ENCODE measurements at regions not wholly inside any gene's neighbourhood (a gene's known extent, or its start where the extent isn't known, plus 50 kb on each side); places are given as distances from the start of the nearest gene placed in this dataset.

DNA sequence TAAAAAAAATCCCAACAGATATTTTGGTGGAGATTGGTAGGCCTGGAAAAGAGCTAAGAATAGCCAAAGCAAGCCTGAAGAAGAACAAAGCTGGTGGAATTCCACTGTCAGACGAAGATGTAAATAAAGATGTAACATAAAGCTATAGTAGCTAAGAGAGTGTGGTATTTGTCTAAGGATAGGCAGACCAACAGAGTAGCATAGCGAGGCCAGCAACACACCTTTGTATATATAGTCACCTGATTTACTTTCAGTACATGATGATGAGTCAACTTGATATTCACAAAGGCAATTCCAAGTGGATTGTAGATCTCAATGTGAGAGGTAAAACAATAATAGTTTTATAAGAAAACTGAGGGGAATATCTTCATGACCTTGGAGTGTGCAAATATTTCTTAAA lies 53.6 kb upstream of the SYN2 start:
- ChIA-PET POLR2A (ENCODE audit: unreplicated experiment) (no interaction called here), CTCF (no interaction called here)
- Histone ChIP-seq H3K9me3 (ENCODE audit: insufficient read depth, low read depth) (no peaks in the 10 kb centered on the region), H3K79me2 (ENCODE audit: low read depth) (no peaks in the 10 kb centered on the region), H3K4me1 (replicated peaks; ENCODE audit: insufficient read depth) (no peaks in the 10 kb centered on the region), H3K4me3 (no peak overlapping the region), H3K36me3 (ENCODE audit: low read depth) (no peaks in the 10 kb centered on the region), H3K9me2 (ENCODE audit: insufficient read depth) (no peaks in the 10 kb centered on the region), H4K20me1 (ENCODE audit: insufficient read depth) (no peaks in the 10 kb centered on the region), H3K4me2 (no peak overlapping the region), H2AFZ (no peak overlapping the region), H3K27ac (no peak overlapping the region), H3K27me3 (ENCODE audit: insufficient read depth, low read depth) (peaks cover 80% of the 10 kb centered on the region), H3F3A (ENCODE audit: insufficient read depth, low read depth) (no peaks in the 10 kb centered on the region)
- intact Hi-C loops (cut with micrococcal nuclease; ENCODE audit: unreplicated experiment) = no loop called here
- DNase-seq = no peak
- BruUV-seq (replicated peaks) = no TSS peak
- TF ChIP-seq, protein P1, sequence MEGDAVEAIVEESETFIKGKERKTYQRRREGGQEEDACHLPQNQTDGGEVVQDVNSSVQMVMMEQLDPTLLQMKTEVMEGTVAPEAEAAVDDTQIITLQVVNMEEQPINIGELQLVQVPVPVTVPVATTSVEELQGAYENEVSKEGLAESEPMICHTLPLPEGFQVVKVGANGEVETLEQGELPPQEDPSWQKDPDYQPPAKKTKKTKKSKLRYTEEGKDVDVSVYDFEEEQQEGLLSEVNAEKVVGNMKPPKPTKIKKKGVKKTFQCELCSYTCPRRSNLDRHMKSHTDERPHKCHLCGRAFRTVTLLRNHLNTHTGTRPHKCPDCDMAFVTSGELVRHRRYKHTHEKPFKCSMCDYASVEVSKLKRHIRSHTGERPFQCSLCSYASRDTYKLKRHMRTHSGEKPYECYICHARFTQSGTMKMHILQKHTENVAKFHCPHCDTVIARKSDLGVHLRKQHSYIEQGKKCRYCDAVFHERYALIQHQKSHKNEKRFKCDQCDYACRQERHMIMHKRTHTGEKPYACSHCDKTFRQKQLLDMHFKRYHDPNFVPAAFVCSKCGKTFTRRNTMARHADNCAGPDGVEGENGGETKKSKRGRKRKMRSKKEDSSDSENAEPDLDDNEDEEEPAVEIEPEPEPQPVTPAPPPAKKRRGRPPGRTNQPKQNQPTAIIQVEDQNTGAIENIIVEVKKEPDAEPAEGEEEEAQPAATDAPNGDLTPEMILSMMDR (conservative IDR thresholded peaks at IDR 0.05) = no peak
- no peak for TF ChIP-seq EZH2 (IDR thresholded peaks at IDR 0.05; ENCODE audit: low read depth)

DNA sequence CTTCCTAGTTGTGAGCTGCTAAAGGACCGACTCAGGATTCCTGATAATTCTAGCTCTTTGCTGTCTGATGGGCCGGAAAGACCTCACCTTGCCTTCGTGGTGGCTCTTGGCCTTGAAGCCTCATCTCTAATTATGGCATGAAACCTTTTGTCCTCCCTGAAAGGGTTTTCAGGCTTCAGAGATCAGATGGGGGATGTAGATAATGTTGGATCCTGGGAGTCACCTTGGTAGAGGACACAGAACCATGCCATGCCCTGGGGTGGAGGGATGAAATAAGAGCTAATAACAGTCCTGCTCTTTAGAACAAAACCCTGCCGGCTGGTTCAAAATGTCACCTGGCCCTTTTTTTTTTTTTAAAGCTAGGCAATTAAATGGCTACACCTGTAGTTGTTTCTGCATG lies 50.8 kb upstream of the SYN2 start:
- no peak for TF ChIP-seq EZH2 (IDR thresholded peaks at IDR 0.05; ENCODE audit: low read depth)
- TF ChIP-seq, protein P1 (conservative IDR thresholded peaks at IDR 0.05) = no peak
- H3K9me2 ChIP-seq (ENCODE audit: insufficient read depth) = no peaks in the 10 kb centered on the region
- DNase-seq = no peak
- ChIA-PET CTCF (interaction anchor here (0.5 kb wide), 1 partner anchor 736 kb away, joined by 3 read pairs; no protein-coding TSS in a partner anchor), POLR2A (ENCODE audit: unreplicated experiment) (no interaction called here)
- no peaks in the 10 kb centered on the region for H3K79me2 ChIP-seq (ENCODE audit: low read depth)
- H3K27ac ChIP-seq = no peak overlapping the region
- H3F3A ChIP-seq (ENCODE audit: insufficient read depth, low read depth) = no peaks in the 10 kb centered on the region
- no peaks in the 10 kb centered on the region for H3K9me3 ChIP-seq (ENCODE audit: insufficient read depth, low read depth)
- H2AFZ ChIP-seq = no peak overlapping the region
- H3K36me3 ChIP-seq (ENCODE audit: low read depth) = no peaks in the 10 kb centered on the region
- H3K4me3 ChIP-seq = no peak overlapping the region
- intact Hi-C loops (cut with micrococcal nuclease; ENCODE audit: unreplicated experiment) = no loop called here
- H4K20me1 ChIP-seq (ENCODE audit: insufficient read depth) = no peaks in the 10 kb centered on the region
- H3K4me1 ChIP-seq (replicated peaks; ENCODE audit: insufficient read depth) = no peaks in the 10 kb centered on the region
- no TSS peak for BruUV-seq (replicated peaks)
- H3K4me2 ChIP-seq = no peak overlapping the region
- peaks cover 84% of the 10 kb centered on the region for H3K27me3 ChIP-seq (ENCODE audit: insufficient read depth, low read depth)

DNA sequence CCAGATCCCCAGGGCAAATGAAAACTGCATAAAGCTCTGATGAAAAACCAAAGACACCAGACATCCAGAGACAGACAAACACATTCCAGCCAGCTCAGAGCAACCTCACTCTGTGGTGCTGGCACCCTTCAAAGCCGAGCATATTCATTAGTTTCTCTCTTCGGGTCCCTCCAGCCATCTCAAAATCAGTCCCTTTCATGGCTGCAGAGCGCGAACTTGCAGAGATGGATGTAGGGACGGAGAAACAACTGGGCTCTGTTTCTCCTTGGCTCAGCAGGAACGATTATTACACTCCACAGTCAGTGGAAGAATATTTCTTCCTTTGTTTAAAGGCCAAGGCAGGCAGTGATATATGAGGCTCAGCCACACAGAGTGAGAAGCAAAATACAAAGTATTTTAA lies 50.4 kb upstream of the SYN2 start:
- Histone ChIP-seq H3K4me2 (no peak overlapping the region), H3K36me3 (ENCODE audit: low read depth) (no peaks in the 10 kb centered on the region), H3K9me2 (ENCODE audit: insufficient read depth) (no peaks in the 10 kb centered on the region), H3K9me3 (ENCODE audit: insufficient read depth, low read depth) (no peaks in the 10 kb centered on the region), H2AFZ (no peak overlapping the region), H3K27me3 (ENCODE audit: insufficient read depth, low read depth) (peaks cover 87% of the 10 kb centered on the region), H4K20me1 (ENCODE audit: insufficient read depth) (no peaks in the 10 kb centered on the region), H3K4me1 (replicated peaks; ENCODE audit: insufficient read depth) (no peaks in the 10 kb centered on the region), H3F3A (ENCODE audit: insufficient read depth, low read depth) (no peaks in the 10 kb centered on the region), H3K27ac (no peak overlapping the region), H3K79me2 (ENCODE audit: low read depth) (no peaks in the 10 kb centered on the region), H3K4me3 (no peak overlapping the region)
- POLR2A ChIA-PET (ENCODE audit: unreplicated experiment) = no interaction called here
- BruUV-seq (replicated peaks) = no TSS peak
- DNase-seq = no peak
- intact Hi-C loops (cut with micrococcal nuclease; ENCODE audit: unreplicated experiment) = no loop called here
- CTCF ChIA-PET = no interaction called here
- no peak for TF ChIP-seq EZH2 (IDR thresholded peaks at IDR 0.05; ENCODE audit: low read depth)
- TF ChIP-seq, protein P1 (conservative IDR thresholded peaks at IDR 0.05) = no peak

Measured in PC-9 (cell line).